ENCODE measurements at regions not wholly inside any gene's neighbourhood (a gene's known extent, or its start where the extent isn't known, plus 50 kb on each side); places are given as distances from the start of the nearest gene placed in this dataset.

- no peak for DNase-seq
These were observed 68.1 kb downstream of the TEKT4 start for GRCh38 chr2:94939349-94939748.

- no peak for DNase-seq
These were observed 76.1 kb downstream of the TEKT4 start for GRCh38 chr2:94947097-94948016.

GRCh38 chr2:94955702-94956101, 69.8 kb upstream of the MAL start:
- no peak for DNase-seq

GRCh38 chr2:94956797-94957391, 68.6 kb upstream of the MAL start:
- peak; percentile 59 for DNase-seq

GRCh38 chr2:94958245-94958644, 67.3 kb upstream of the MAL start:
- no peak for DNase-seq

- no peak for DNase-seq
These were observed 65.2 kb upstream of the MAL start for GRCh38 chr2:94960266-94960665.

GRCh38 chr2:94960751-94961150, 64.8 kb upstream of the MAL start:
- no peak for DNase-seq

GRCh38 chr2:94964193-94964592, 61.3 kb upstream of the MAL start:
- no peak for DNase-seq

GRCh38 chr2:94966689-94967088, 58.8 kb upstream of the MAL start:
- no peak for DNase-seq

- no peak for DNase-seq
These were observed 55.2 kb upstream of the MAL start for GRCh38 chr2:94970353-94970752.
